Mucosa of descending colon (tissue), 3 donors: ENCODE measurements at regions not wholly inside any gene's neighbourhood (a gene's known extent, or its start where the extent isn't known, plus 50 kb on each side); places are given as distances from the start of the nearest gene placed in this dataset.

ENCODE experiments used
- ATAC-seq: fragments of 200-7000 bp; cut with Tn5 transposase; one replicate; pipeline ENCODE4 v1.9.1; 2020; ENCODE audit warnings: mild to moderate bottlenecking, moderate library complexity
- DNase-seq, 3 donors: peaks; one replicate each; pipeline ENCODE4 v3.0.0-alpha.2; 2020
- H3K36me3 ChIP-seq: fragments of 200-600 bp; one replicate; pipeline ENCODE4 v1.8.0; 2021; ENCODE audit warnings: low read depth, mild to moderate bottlenecking
- H3K4me1 ChIP-seq: fragments of 200-600 bp; one replicate; pipeline ENCODE4 v1.8.0; 2021; ENCODE audit warnings: low read depth, mild to moderate bottlenecking
- H3K4me3 ChIP-seq: fragments of 200-600 bp; one replicate; pipeline ENCODE4 v1.8.0; 2021; ENCODE audit warnings: mild to moderate bottlenecking
- H3K9me3 ChIP-seq: fragments of 200-600 bp; one replicate; pipeline ENCODE4 v1.8.0; 2021; ENCODE audit warnings: mild to moderate bottlenecking
- intact Hi-C, 2 donors: fragments of 100-400 bp; cut with DNase I in 1 of 2; cut with micrococcal nuclease in 1 of 2; formaldehyde crosslinking; loops; one replicate each; pipeline versions ENCODE4 v1.11.0 to v1.11.1; 2022; cut with DNase I, micrococcal nuclease
- TF ChIP-seq, protein P1 (sequence below): fragments of 200-600 bp; IDR thresholded peaks from one replicate; pipeline ENCODE4 v1.8.0; 2022; ENCODE audit warnings: antibody characterized with exemption, mild to moderate bottlenecking
- donor health status: DM: no; HTN: no; CAD: no; lungs with moderate emphysema.
- donor health status: DM: no; HTN: no; CAD: no.
- donor health status: DM: no; HTN: yes; CAD: no.

DNA sequence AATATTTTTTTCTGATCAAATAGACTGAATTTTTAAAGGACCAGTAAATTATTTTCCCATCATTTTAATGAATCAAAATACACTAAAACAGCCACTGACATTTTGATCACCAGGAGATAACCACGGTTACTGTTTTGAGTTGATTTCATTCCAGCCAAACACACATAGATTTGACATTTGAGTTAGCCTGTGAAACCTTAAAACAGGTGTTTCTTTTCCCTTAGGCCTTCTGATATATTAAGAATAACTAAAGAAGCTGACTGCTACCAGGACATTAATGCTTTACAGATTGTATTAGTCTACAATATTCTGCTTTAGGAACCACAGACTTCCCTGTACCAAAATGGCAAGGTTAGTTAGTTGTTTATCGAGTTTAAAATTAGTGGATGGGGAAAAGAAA lies 193.4 kb downstream of the OMA1 start:
- intact Hi-C loops: no loop called here

DNA sequence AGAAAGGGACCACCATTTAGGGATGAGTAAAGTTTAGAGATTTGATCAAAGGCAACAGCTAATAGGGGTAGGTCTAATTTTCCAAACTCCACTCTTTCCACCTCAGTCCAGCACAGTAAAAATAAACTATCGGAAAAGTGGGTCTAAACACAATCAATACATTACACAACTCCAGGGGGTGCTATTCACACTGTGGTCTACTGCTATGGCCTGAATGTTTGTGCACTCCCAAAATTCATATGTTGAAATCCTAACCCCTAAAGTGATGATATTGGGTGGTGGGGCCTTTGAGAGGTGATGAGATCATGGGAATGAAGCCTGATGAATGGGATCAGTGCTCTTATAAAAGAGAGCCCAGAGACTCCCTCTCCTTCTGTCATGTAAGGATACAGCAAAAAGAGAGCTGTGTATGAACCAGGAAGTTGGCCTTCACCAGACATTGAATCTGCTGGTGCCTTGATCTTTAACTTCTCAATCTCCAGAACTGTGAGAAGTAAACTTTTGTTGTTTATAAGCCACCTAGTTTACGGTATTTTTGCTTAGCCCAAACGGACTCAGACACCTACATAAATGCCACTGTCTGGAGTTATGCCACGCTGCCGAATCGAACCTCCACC lies 193.9 kb downstream of the OMA1 start:
- ATAC-seq (no peak), DNase-seq (no peak)
- H3K36me3 ChIP-seq: no peaks in the 10 kb centered on the region
- TF ChIP-seq, protein P1, sequence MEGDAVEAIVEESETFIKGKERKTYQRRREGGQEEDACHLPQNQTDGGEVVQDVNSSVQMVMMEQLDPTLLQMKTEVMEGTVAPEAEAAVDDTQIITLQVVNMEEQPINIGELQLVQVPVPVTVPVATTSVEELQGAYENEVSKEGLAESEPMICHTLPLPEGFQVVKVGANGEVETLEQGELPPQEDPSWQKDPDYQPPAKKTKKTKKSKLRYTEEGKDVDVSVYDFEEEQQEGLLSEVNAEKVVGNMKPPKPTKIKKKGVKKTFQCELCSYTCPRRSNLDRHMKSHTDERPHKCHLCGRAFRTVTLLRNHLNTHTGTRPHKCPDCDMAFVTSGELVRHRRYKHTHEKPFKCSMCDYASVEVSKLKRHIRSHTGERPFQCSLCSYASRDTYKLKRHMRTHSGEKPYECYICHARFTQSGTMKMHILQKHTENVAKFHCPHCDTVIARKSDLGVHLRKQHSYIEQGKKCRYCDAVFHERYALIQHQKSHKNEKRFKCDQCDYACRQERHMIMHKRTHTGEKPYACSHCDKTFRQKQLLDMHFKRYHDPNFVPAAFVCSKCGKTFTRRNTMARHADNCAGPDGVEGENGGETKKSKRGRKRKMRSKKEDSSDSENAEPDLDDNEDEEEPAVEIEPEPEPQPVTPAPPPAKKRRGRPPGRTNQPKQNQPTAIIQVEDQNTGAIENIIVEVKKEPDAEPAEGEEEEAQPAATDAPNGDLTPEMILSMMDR: no peak
- H3K4me3 ChIP-seq: no peak overlapping the region
- H3K9me3 ChIP-seq: peaks cover 5% of the 10 kb centered on the region
- no peaks in the 10 kb centered on the region for H3K4me1 ChIP-seq
- intact Hi-C loops: no loop called here

More for the DNA sequence above, 193.4 kb downstream of the OMA1 start:
- no peak for DNase-seq
- ATAC-seq: no peak
- Histone ChIP-seq H3K9me3 (peaks cover 5% of the 10 kb centered on the region), H3K4me1 (no peaks in the 10 kb centered on the region), H3K4me3 (no peak overlapping the region), H3K36me3 (no peaks in the 10 kb centered on the region)
- TF ChIP-seq, protein P1: no peak

DNA sequence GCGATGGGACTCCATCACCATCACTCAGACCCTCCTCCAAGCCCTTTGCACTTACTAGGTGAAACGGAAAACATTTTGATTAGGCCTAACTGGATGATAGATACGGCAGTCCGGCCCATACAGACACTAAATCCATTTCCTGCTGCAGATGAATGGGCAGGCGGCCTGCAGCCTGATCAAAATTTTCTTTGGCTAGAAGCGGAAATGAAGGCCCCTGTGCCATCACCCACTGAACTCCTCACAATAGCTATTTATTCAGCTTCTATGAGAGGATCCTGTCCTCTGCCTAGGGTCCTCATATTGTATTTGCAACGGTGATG lies 200.5 kb downstream of the OMA1 start:
- DNase-seq (no peak), ATAC-seq (no peak)
- H3K4me3 ChIP-seq: no peak overlapping the region
- peaks cover 5% of the 10 kb centered on the region for H3K9me3 ChIP-seq
- no peaks in the 10 kb centered on the region for H3K36me3 ChIP-seq
- intact Hi-C loops: no loop called here
- TF ChIP-seq, protein P1: no peak
- H3K4me1 ChIP-seq: no peaks in the 10 kb centered on the region

DNA sequence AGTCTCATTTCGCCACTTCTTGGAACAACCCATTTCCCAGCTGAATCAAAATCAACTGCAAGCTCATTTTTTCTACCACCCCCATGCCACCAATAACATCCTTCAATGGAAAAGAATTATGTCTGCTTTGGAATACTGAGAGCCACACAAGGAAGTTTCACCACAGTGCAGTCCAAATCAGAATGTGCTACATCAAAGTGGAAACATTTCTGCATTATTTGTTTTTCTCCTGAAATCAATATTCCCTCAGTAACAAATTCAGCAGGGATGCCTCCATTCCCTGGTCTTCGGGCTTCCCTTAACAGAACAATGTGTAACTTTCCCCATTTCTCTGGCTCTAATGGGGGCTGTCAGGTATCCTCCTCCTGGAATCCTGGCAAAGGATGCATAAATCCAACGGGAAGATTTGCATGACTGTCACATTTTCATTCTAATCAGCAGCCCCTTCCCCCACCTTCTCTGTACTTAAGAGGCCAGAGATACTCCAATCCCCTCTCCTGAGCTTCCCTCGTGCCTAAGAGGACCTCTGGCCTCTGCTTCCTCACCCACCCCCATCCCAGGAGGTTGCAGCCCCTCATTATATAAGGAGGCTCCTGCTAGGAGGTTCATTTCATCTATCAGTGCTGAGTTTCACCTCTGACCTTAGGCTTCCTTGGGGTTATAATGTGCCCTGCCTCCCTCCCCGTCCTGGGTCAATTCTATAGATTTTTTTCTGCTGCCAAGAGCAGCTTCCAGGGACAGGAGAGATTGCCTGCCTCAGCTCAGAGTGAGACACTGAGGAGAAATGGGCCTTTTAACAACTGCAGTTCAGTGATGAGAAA lies 201.1 kb downstream of the OMA1 start:
- H3K36me3 ChIP-seq: no peaks in the 10 kb centered on the region
- H3K4me3 ChIP-seq: no peak overlapping the region
- no peaks in the 10 kb centered on the region for H3K4me1 ChIP-seq
- intact Hi-C loops: no loop called here
- H3K9me3 ChIP-seq: no peaks in the 10 kb centered on the region
- TF ChIP-seq, protein P1: no peak
- ATAC-seq (no peak), DNase-seq (no peak)

DNA sequence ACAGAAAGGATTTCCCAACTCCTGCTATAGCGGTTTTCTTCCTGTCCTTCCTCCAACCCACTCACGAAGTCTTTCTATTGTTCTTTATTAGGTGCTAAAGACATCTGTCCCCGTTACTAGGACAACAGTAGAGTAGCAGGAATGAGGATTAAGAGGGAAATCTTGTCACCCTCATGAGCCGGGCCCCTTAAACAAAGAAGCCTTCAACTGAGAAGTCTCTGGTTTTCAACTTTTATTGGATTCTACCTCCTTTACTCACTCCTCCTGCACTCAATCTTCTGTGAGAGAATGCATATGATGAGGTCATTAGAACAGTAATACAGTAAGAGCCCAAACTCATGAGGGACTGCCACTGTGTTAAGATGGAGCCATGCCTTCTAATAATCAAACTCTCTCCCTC lies 206.3 kb downstream of the OMA1 start:
- Histone ChIP-seq H3K4me3 (no peak overlapping the region), H3K4me1 (no peaks in the 10 kb centered on the region), H3K9me3 (no peaks in the 10 kb centered on the region), H3K36me3 (no peaks in the 10 kb centered on the region)
- TF ChIP-seq, protein P1: no peak
- intact Hi-C loops: no loop called here
- no peak for ATAC-seq
- DNase-seq: no peak
